SH-SY5Y (cell line): ENCODE measurements at regions not wholly inside any gene's neighbourhood (a gene's known extent, or its start where the extent isn't known, plus 50 kb on each side); places are given as distances from the start of the nearest gene placed in this dataset.

Experiments
- GATA2 ChIP-seq: IDR thresholded peaks from 2 replicates; pipeline ENCODE4 v1.6.1; 2011; ENCODE audit warnings: mild to moderate bottlenecking, low read depth, low read length
- GATA3 ChIP-seq: IDR thresholded peaks from 2 replicates; pipeline ENCODE4 v1.6.1; 2011; ENCODE audit warnings: low read depth, mild to moderate bottlenecking, low read length, moderate library complexity

DNA sequence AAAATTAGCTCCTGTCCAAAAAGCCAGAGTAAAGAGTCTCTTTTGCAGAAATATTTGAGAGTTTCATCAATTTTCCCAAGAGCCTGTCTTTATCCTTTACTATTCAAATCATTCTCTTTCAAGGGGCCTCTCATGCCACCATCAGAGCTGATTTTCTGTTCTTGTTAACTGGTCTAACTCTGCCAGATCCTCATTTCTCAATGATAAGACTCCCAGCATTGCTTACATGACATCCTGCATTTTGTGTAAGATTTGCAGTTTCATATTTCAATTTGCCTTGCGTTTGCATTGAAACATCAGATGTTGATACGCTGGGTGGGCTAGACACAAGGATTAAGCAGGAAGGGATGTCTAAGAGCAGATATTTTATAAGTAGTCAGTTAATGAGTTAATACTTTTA is 228.7 kb downstream of the TBL1XR1 start:
- TF ChIP-seq GATA2 (no peak), GATA3 (no peak)
